Activated naive CD8-positive, alpha-beta T cell treated with anti-CD3 and anti-CD28 coated beads, Interleukin-2, amount 50 U/mL, for 24 hours (primary cell): ENCODE measurements at regions not wholly inside any gene's neighbourhood (a gene's known extent, or its start where the extent isn't known, plus 50 kb on each side); places are given as distances from the start of the nearest gene placed in this dataset.

Source experiments
- ATAC-seq: fragments of 150-1000 bp; cut with Tn5 transposase; one replicate; pipeline ENCODE4 v1.10.0; 2021
- DNase-seq: peaks from one replicate; pipeline ENCODE4 v3.0.0; 2021
- H3K27ac Mint-ChIP-seq: one replicate; pipeline ENCODE4 v1.8.0; 2021; ENCODE audit warnings: mild to moderate bottlenecking, mixed read lengths
- H3K27me3 Mint-ChIP-seq: one replicate; pipeline ENCODE4 v1.8.0; 2021; ENCODE audit warnings: mixed read lengths
- H3K36me3 Mint-ChIP-seq: one replicate; pipeline ENCODE4 v1.8.0; 2021; ENCODE audit warnings: low read depth, mixed read lengths
- H3K4me1 Mint-ChIP-seq: one replicate; pipeline ENCODE4 v1.8.0; 2021; ENCODE audit warnings: mixed read lengths
- H3K4me3 Mint-ChIP-seq: one replicate; pipeline ENCODE4 v1.8.0; 2021; ENCODE audit warnings: mild to moderate bottlenecking, moderate library complexity, mixed read lengths
- H3K9me3 Mint-ChIP-seq: one replicate; pipeline ENCODE4 v1.8.0; 2021; ENCODE audit warnings: mixed read lengths

GRCh38 chr2:8452979-8453903 is 228.6 kb upstream of the ID2 start:
- DNase-seq (no peak), ATAC-seq (peak; percentile 42)
- Mint-ChIP-seq H3K4me1 (peaks cover 46% of the 10 kb centered on the region), H3K9me3 (no peaks in the 10 kb centered on the region), H3K27me3 (peaks cover 15% of the 10 kb centered on the region), H3K4me3 (peak overlapping the region; percentile 24), H3K27ac (peak overlapping the region; percentile 59), H3K36me3 (no peaks in the 10 kb centered on the region)

GRCh38 chr2:8453904-8454302 is 228.0 kb upstream of the ID2 start:
- Mint-ChIP-seq H3K9me3 (no peaks in the 10 kb centered on the region), H3K27me3 (peaks cover 22% of the 10 kb centered on the region), H3K4me1 (peaks cover 46% of the 10 kb centered on the region), H3K27ac (peak overlapping the region; percentile 59), H3K4me3 (peak overlapping the region; percentile 24), H3K36me3 (no peaks in the 10 kb centered on the region)
- DNase-seq (no peak), ATAC-seq (no peak)

- H3K27ac Mint-ChIP-seq: no peak overlapping the region
- no peaks in the 10 kb centered on the region for H3K9me3 Mint-ChIP-seq
- H3K36me3 Mint-ChIP-seq: no peaks in the 10 kb centered on the region
- ATAC-seq (no peak), DNase-seq (no peak)
- peaks cover 46% of the 10 kb centered on the region for H3K4me1 Mint-ChIP-seq
- peaks cover 28% of the 10 kb centered on the region for H3K27me3 Mint-ChIP-seq
- H3K4me3 Mint-ChIP-seq: no peak overlapping the region
Observed at GRCh38 chr2:8454797-8455196, 227.1 kb upstream of the ID2 start.

- Mint-ChIP-seq H3K9me3 (no peaks in the 10 kb centered on the region), H3K4me3 (peak overlapping the region; percentile 64), H3K4me1 (peaks cover 46% of the 10 kb centered on the region), H3K36me3 (no peaks in the 10 kb centered on the region), H3K27ac (peak overlapping the region; percentile 67), H3K27me3 (peaks cover 29% of the 10 kb centered on the region)
- no peak for DNase-seq
- peak; percentile 24 for ATAC-seq
Observed at GRCh38 chr2:8455236-8456150, 226.4 kb upstream of the ID2 start.

GRCh38 chr2:8456151-8457091 is 225.4 kb upstream of the ID2 start:
- Mint-ChIP-seq H3K36me3 (no peaks in the 10 kb centered on the region), H3K27ac (peak overlapping the region; percentile 67), H3K4me3 (peak overlapping the region; percentile 64), H3K4me1 (peaks cover 46% of the 10 kb centered on the region), H3K27me3 (peaks cover 29% of the 10 kb centered on the region), H3K9me3 (no peaks in the 10 kb centered on the region)
- peak; percentile 42 for DNase-seq
- peak; percentile 51 for ATAC-seq

DNA sequence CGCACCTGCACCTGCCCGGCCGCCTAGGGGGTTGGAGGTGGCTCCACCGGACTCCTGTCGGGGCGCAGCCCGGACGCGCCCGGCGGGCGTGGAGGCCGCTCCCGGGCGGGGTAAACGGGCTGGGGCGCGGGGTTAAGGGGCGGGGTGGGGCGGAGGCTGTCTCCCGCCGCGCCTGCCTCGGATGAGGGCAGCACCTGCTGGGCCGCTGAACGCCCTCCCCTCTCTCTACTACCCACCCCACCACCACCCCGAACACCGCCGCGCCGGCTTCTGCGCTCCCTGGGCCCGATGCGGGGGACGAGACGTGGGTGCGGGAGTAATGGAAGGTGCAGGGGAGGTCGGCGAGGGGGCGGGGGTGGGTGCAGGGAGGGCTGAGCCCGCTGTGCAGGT is 224.8 kb upstream of the ID2 start:
- no peaks in the 10 kb centered on the region for H3K36me3 Mint-ChIP-seq
- H3K27ac Mint-ChIP-seq: peak overlapping the region; percentile 30
- peak; percentile 45 for ATAC-seq
- H3K27me3 Mint-ChIP-seq: peaks cover 29% of the 10 kb centered on the region
- H3K4me1 Mint-ChIP-seq: peaks cover 46% of the 10 kb centered on the region
- H3K9me3 Mint-ChIP-seq: no peaks in the 10 kb centered on the region
- peak overlapping the region; percentile 67 for H3K4me3 Mint-ChIP-seq
- DNase-seq: no peak

DNA sequence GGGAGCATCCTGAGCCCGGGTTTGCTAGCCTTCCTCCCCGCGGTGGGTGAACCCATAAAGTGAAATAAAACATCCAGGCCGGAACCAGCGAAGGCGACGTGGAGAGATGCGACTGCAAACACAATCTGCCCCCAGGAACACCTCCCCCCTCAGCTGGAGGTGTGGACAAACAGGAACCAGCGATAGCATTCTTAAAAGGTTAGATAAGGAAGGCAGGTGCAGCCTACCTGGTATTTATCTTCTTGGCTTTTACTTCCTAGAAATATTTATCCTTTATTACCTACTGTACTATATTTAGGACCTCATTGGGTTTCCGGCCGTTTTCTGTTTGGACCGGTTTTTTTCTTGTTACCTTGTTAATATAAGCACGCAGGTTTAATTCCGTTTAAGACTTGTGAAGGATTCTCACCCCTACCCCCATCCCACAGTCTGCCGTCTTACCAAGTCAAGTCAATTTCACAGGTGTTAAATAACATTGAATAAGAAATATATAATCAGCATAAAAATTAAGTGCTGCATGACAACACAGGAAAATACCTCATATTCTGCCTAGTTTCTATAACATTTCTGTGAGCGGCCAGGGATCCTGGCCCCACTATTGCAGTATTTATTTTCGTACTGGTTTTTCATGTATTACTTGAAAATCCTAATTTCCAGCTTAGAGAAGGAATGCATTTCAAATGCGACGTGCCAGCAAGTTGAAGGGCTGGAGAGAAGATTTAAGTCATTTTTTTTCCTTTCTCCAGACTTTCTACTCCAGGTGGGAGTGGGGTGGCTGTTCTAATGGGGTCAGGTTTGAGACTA is 224.0 kb upstream of the ID2 start:
- no peaks in the 10 kb centered on the region for H3K36me3 Mint-ChIP-seq
- peak overlapping the region; percentile 30 for H3K27ac Mint-ChIP-seq
- H3K4me3 Mint-ChIP-seq: peak overlapping the region; percentile 67
- peaks cover 43% of the 10 kb centered on the region for H3K4me1 Mint-ChIP-seq
- H3K9me3 Mint-ChIP-seq: no peaks in the 10 kb centered on the region
- DNase-seq: no peak
- ATAC-seq: no peak
- H3K27me3 Mint-ChIP-seq: peaks cover 30% of the 10 kb centered on the region

- Mint-ChIP-seq H3K36me3 (no peaks in the 10 kb centered on the region), H3K4me1 (peaks cover 35% of the 10 kb centered on the region), H3K27ac (no peak overlapping the region), H3K4me3 (no peak overlapping the region), H3K9me3 (no peaks in the 10 kb centered on the region), H3K27me3 (peaks cover 34% of the 10 kb centered on the region)
- DNase-seq (no peak), ATAC-seq (no peak)
Observed at GRCh38 chr2:8458503-8459459, 223.1 kb upstream of the ID2 start.

GRCh38 chr2:8459474-8459873 is 222.4 kb upstream of the ID2 start:
- ATAC-seq (no peak), DNase-seq (no peak)
- no peak overlapping the region for H3K4me3 Mint-ChIP-seq
- peaks cover 33% of the 10 kb centered on the region for H3K27me3 Mint-ChIP-seq
- H3K9me3 Mint-ChIP-seq: no peaks in the 10 kb centered on the region
- H3K36me3 Mint-ChIP-seq: no peaks in the 10 kb centered on the region
- H3K27ac Mint-ChIP-seq: no peak overlapping the region
- H3K4me1 Mint-ChIP-seq: peaks cover 29% of the 10 kb centered on the region

DNA sequence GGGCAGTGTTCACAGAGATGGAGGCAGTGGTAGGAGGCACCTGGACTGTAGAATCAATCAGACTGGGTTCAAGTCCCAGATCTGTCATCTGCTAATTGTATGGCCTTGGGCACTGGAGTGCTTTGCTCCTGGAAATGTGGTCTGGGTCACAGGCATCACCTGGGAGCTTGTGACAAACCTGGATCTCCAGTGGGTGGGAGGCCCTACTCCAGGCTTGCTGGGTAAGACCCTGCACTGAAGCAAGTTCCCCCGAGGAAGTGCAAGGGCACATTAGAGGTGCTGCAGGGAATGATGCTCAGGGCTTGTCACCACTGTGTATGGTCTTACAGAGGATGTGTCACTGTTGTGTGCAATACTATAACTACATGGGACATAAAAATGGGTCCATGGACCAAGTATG is 220.5 kb upstream of the ID2 start:
- peaks cover 30% of the 10 kb centered on the region for H3K27me3 Mint-ChIP-seq
- H3K9me3 Mint-ChIP-seq: no peaks in the 10 kb centered on the region
- peaks cover 14% of the 10 kb centered on the region for H3K4me1 Mint-ChIP-seq
- H3K4me3 Mint-ChIP-seq: no peak overlapping the region
- ATAC-seq: no peak
- H3K36me3 Mint-ChIP-seq: peaks cover 2% of the 10 kb centered on the region
- no peak overlapping the region for H3K27ac Mint-ChIP-seq
- DNase-seq: no peak

DNA sequence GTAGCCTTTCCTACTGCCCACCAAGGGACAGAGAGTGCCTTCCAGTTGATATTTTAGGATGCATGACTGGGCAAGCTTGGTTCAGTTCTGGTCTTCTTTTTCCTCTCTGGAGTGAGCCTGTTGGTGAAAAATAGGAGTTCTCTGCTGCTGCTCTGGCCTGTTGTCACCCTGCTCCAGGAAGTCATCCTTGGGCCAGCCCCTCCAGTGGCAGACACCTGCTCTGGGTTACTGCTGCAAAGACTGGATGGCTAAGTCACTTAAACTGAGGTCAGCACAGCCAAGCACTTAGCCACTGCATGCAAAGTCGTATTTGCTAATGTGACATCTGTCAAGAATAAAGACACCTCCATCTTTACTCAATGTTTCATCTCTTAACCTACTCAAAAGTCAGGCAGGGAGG is 219.6 kb upstream of the ID2 start:
- Mint-ChIP-seq H3K9me3 (no peaks in the 10 kb centered on the region), H3K27ac (no peak overlapping the region), H3K36me3 (peaks cover 4% of the 10 kb centered on the region), H3K4me1 (peaks cover 11% of the 10 kb centered on the region), H3K4me3 (no peak overlapping the region), H3K27me3 (peaks cover 29% of the 10 kb centered on the region)
- ATAC-seq (no peak), DNase-seq (no peak)

GRCh38 chr2:8462899-8463648 is 218.8 kb upstream of the ID2 start:
- Mint-ChIP-seq H3K4me1 (peaks cover 8% of the 10 kb centered on the region), H3K9me3 (peaks cover 5% of the 10 kb centered on the region), H3K36me3 (peaks cover 9% of the 10 kb centered on the region), H3K27ac (no peak overlapping the region), H3K4me3 (no peak overlapping the region), H3K27me3 (peaks cover 25% of the 10 kb centered on the region)
- DNase-seq (no peak), ATAC-seq (no peak)
